ENCODE measurements at regions not wholly inside any gene's neighbourhood (a gene's known extent, or its start where the extent isn't known, plus 50 kb on each side); places are given as distances from the start of the nearest gene placed in this dataset.
A peak's percentile ranks its signal among the peaks of the same experiment; 100 is the strongest.

DNA sequence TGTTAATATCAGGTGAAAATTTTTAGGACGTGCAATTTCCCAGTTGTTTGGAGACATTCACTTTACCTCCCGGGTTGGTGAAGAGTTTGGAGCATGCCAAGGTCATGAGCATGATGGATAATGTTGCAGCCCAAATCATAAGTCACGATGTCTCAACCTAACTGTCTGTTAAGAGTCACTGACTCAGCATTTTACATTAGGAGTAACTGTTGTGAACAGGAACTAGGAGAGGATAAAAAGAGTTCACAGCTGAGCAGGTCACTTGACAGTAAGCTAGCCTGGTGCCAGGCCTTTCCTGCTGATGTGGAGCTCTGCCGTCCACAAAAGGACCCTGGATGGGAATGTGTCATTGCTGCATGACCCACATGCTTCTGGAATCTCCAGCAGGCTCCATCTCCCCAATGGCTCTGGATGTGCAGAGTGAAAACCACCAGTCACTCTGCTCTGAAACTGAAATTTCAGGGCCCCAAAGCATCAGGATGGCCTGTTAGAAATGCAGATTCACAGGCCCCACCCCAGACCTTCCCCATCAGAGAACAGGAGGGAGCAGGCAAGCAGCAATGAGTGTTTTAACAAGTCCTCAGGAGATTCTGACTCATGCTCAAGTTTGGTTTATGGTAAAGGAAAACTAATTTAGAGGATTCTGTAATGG is 371.6 kb upstream of the MAF start:
- no peak for ATAC-seq
- TF ChIP-seq ZNF8 (CRISPR knock-in tag; IDR thresholded peaks at IDR 0.05) (no peak), ZFP3 (CRISPR knock-in tag; IDR thresholded peaks at IDR 0.05) (no peak), GLIS3 (CRISPR knock-in tag; IDR thresholded peaks at IDR 0.05) (no peak), ZFP30 (CRISPR knock-in tag; IDR thresholded peaks at IDR 0.05) (no peak), RARB (CRISPR knock-in tag; IDR thresholded peaks at IDR 0.05) (no peak), SNAI2 (CRISPR knock-in tag; IDR thresholded peaks at IDR 0.05) (no peak), ARNTL (CRISPR knock-in tag; IDR thresholded peaks at IDR 0.05; ENCODE audit: borderline replicate concordance, low read depth) (no peak), PPARA (CRISPR knock-in tag; IDR thresholded peaks at IDR 0.05; ENCODE audit: borderline replicate concordance) (no peak)
- TF ChIP-seq, protein P1, sequence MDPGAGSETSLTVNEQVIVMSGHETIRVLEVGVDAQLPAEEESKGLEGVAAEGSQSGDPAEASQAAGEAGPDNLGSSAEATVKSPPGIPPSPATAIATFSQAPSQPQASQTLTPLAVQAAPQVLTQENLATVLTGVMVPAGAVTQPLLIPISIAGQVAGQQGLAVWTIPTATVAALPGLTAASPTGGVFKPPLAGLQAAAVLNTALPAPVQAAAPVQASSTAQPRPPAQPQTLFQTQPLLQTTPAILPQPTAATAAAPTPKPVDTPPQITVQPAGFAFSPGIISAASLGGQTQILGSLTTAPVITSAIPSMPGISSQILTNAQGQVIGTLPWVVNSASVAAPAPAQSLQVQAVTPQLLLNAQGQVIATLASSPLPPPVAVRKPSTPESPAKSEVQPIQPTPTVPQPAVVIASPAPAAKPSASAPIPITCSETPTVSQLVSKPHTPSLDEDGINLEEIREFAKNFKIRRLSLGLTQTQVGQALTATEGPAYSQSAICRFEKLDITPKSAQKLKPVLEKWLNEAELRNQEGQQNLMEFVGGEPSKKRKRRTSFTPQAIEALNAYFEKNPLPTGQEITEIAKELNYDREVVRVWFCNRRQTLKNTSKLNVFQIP (CRISPR knock-in tag; IDR thresholded peaks at IDR 0.05; ENCODE audit: borderline replicate concordance, low read depth) = no peak
- TF ChIP-seq, protein P2, sequence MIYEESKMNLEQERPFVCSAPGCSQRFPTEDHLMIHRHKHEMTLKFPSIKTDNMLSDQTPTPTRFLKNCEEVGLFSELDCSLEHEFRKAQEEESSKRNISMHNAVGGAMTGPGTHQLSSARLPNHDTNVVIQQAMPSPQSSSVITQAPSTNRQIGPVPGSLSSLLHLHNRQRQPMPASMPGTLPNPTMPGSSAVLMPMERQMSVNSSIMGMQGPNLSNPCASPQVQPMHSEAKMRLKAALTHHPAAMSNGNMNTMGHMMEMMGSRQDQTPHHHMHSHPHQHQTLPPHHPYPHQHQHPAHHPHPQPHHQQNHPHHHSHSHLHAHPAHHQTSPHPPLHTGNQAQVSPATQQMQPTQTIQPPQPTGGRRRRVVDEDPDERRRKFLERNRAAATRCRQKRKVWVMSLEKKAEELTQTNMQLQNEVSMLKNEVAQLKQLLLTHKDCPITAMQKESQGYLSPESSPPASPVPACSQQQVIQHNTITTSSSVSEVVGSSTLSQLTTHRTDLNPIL (CRISPR knock-in tag; IDR thresholded peaks at IDR 0.05; ENCODE audit: low read depth) = no peak
- TF ChIP-seq, protein P3, sequence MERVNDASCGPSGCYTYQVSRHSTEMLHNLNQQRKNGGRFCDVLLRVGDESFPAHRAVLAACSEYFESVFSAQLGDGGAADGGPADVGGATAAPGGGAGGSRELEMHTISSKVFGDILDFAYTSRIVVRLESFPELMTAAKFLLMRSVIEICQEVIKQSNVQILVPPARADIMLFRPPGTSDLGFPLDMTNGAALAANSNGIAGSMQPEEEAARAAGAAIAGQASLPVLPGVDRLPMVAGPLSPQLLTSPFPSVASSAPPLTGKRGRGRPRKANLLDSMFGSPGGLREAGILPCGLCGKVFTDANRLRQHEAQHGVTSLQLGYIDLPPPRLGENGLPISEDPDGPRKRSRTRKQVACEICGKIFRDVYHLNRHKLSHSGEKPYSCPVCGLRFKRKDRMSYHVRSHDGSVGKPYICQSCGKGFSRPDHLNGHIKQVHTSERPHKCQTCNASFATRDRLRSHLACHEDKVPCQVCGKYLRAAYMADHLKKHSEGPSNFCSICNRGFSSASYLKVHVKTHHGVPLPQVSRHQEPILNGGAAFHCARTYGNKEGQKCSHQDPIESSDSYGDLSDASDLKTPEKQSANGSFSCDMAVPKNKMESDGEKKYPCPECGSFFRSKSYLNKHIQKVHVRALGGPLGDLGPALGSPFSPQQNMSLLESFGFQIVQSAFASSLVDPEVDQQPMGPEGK (CRISPR knock-in tag; IDR thresholded peaks at IDR 0.05; ENCODE audit: borderline replicate concordance) = no peak
- TF ChIP-seq, protein P4, sequence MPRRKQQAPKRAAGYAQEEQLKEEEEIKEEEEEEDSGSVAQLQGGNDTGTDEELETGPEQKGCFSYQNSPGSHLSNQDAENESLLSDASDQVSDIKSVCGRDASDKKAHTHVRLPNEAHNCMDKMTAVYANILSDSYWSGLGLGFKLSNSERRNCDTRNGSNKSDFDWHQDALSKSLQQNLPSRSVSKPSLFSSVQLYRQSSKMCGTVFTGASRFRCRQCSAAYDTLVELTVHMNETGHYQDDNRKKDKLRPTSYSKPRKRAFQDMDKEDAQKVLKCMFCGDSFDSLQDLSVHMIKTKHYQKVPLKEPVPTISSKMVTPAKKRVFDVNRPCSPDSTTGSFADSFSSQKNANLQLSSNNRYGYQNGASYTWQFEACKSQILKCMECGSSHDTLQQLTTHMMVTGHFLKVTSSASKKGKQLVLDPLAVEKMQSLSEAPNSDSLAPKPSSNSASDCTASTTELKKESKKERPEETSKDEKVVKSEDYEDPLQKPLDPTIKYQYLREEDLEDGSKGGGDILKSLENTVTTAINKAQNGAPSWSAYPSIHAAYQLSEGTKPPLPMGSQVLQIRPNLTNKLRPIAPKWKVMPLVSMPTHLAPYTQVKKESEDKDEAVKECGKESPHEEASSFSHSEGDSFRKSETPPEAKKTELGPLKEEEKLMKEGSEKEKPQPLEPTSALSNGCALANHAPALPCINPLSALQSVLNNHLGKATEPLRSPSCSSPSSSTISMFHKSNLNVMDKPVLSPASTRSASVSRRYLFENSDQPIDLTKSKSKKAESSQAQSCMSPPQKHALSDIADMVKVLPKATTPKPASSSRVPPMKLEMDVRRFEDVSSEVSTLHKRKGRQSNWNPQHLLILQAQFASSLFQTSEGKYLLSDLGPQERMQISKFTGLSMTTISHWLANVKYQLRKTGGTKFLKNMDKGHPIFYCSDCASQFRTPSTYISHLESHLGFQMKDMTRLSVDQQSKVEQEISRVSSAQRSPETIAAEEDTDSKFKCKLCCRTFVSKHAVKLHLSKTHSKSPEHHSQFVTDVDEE (CRISPR knock-in tag; IDR thresholded peaks at IDR 0.05) = no peak

DNA sequence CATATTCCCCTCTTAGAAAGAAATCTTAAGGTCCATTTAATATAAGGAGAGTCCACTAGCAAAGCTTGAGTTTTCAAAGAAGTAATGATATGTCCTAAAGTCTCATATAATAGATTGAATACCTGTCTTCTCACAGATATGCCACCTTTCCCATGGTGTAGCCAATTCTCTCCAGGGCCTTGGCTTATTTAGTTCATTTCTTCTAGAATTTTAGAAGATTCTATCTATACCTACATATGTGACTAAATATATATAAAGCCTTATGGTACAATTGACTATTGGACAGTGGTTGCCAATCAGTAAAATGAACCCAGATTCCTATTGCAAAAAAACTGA is 370.7 kb upstream of the MAF start:
- ATAC-seq = no peak
- TF ChIP-seq TOX (CRISPR knock-in tag; IDR thresholded peaks at IDR 0.05; ENCODE audit: borderline replicate concordance) (no peak), SNAI2 (CRISPR knock-in tag; IDR thresholded peaks at IDR 0.05) (no peak), GLIS3 (CRISPR knock-in tag; IDR thresholded peaks at IDR 0.05) (no peak), ZC3H10 (CRISPR knock-in tag; IDR thresholded peaks at IDR 0.05) (no peak), ISL1 (CRISPR knock-in tag; IDR thresholded peaks at IDR 0.05) (no peak), TCF4 (CRISPR knock-in tag; IDR thresholded peaks at IDR 0.05; ENCODE audit: borderline replicate concordance) (no peak), ESRRG (CRISPR knock-in tag; IDR thresholded peaks at IDR 0.05) (no peak), OSR1 (CRISPR knock-in tag; IDR thresholded peaks at IDR 0.05) (no peak), RARB (CRISPR knock-in tag; IDR thresholded peaks at IDR 0.05) (no peak)
- TF ChIP-seq, protein P1 (CRISPR knock-in tag; IDR thresholded peaks at IDR 0.05; ENCODE audit: borderline replicate concordance, low read depth) = no peak

DNA sequence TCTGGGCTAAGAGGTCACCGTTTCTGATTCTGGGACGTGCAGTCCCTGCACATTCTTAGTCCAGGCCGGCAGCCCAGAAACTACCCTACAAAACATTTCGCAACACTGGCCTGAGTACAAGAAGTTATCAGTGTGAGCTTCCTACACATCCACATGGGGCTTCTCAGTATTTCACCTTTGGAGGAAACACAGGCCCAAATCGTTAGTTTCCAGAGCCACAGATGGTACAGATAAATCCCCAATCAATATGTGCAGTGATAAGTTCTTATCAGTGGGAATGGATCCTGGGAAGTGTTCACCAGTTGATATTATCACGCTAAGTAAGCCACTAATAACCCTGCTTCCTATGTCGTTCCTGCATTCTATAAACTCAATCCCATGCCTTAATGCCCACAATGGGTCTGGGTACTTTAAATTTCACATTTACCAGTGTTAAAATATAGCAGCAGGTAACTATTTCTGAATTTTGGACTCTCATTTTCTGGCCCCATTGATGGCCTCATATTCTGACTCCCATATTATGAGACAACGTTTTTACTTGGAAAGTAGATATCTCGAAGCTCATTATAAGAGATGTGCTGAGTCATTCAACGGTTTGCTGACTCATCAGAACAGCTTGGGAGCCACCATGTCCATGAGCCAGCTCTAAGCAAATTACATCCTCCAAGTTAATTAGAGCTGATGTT is 370.2 kb upstream of the MAF start:
- ATAC-seq = no peak
- TF ChIP-seq SNAI2 (CRISPR knock-in tag; IDR thresholded peaks at IDR 0.05) (no peak), BACH2 (CRISPR knock-in tag; IDR thresholded peaks at IDR 0.05; ENCODE audit: borderline replicate concordance) (no peak), TCF4 (CRISPR knock-in tag; IDR thresholded peaks at IDR 0.05; ENCODE audit: borderline replicate concordance) (peak; percentile 57; the same call in 1 of the 2 replicates), ESRRG (CRISPR knock-in tag; IDR thresholded peaks at IDR 0.05) (no peak)
